ENCODE measurements at regions not wholly inside any gene's neighbourhood (a gene's known extent, or its start where the extent isn't known, plus 50 kb on each side); places are given as distances from the start of the nearest gene placed in this dataset.
"Not testable (repeated sequence)": the region's sequence is repeated elsewhere in the genome, so short reads cannot be mapped to it uniquely, and the experiment has no call there.

DNA sequence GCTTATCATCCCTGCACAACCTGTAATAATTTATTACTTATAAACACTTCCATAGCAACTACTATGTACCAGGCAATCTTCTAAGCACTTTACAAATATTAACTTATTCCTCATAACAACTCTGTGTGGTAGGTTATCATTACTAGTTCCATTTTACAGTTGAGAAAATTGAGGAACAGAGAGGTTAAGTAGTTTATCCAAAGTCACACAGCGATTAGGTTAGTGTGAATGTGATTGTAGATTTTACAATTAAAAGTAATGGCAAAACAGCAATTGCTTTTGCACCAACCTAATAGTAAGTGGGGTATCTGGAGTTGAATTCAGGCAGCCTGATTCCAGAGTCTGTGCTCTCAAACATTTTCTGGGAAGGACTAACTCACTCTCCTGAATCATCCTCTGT is 348.9 kb downstream of the NKX6-1 start:
- Mint-ChIP-seq H3K4me1 (peaks cover 14% of the 10 kb centered on the region), H3K27me3 (ENCODE audit: low read depth, poor library complexity) (peaks cover 10% of the 10 kb centered on the region), H3K4me3 (no peak overlapping the region), H3K36me3 (ENCODE audit: low read depth) (no peaks in the 10 kb centered on the region), H3K27ac (no peak overlapping the region), H3K9me3 (no peaks in the 10 kb centered on the region)
- no peak for DNase-seq
- TF ChIP-seq, protein P1, sequence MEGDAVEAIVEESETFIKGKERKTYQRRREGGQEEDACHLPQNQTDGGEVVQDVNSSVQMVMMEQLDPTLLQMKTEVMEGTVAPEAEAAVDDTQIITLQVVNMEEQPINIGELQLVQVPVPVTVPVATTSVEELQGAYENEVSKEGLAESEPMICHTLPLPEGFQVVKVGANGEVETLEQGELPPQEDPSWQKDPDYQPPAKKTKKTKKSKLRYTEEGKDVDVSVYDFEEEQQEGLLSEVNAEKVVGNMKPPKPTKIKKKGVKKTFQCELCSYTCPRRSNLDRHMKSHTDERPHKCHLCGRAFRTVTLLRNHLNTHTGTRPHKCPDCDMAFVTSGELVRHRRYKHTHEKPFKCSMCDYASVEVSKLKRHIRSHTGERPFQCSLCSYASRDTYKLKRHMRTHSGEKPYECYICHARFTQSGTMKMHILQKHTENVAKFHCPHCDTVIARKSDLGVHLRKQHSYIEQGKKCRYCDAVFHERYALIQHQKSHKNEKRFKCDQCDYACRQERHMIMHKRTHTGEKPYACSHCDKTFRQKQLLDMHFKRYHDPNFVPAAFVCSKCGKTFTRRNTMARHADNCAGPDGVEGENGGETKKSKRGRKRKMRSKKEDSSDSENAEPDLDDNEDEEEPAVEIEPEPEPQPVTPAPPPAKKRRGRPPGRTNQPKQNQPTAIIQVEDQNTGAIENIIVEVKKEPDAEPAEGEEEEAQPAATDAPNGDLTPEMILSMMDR (IDR thresholded peaks at IDR 0.05) = no peak

DNA sequence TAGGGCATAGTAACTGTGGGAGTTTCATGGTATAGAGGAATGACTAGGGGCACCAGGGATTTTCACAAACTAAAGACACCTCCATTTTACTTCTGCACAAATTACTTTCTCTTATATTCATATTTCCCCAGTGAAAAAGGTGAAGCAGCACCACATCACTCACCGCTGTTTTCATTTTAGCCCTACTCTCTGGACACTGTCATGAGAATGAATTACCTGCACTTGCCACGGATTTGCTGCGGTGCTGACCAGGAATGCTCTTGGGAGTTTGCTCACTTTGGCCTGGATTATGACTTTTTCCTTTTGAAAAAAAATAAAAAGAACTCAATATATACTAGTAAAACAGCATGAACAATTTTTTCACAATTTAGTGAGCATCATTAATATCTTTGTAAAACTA is 351.3 kb downstream of the NKX6-1 start:
- no peak for DNase-seq
- Mint-ChIP-seq H3K4me3 (no peak overlapping the region), H3K9me3 (no peaks in the 10 kb centered on the region), H3K4me1 (peaks cover 5% of the 10 kb centered on the region), H3K36me3 (ENCODE audit: low read depth) (no peaks in the 10 kb centered on the region), H3K27me3 (ENCODE audit: low read depth, poor library complexity) (peaks cover 4% of the 10 kb centered on the region), H3K27ac (peak overlapping the region; percentile 38)
- TF ChIP-seq, protein P1 (IDR thresholded peaks at IDR 0.05) = no peak

DNA sequence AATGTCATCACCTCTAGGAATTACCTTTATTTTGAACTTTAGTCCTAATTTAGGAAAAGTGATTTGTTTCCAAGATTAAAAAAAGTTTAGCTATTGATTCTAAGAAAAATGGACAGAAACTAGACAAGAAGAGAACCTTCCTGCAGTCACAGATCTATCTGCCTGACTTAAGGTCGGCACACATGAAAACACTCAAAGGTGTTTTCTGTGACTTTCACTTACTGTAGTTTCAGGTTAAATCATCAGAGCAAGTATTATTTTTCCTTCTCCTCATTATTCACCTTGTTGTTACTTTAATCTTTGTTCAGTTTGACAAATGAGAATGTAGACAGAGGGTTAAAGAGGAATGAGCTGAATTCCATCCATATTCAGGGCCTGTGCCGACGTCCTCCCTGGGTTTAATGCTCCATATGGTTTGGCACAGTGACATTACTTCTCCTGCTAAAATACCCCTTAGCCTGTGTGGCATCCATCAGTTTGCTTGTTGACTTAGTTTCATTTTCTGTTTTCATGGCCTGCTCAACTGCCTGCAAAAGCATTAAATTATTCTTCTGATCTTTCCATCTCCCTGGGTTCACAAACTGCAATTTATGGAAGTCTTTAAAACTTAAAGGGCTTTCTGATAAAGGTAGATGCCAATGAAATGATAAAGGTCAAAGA is 352.7 kb downstream of the NKX6-1 start:
- TF ChIP-seq, protein P1 (IDR thresholded peaks at IDR 0.05) = no peak
- no peak overlapping the region for H3K4me3 Mint-ChIP-seq
- H3K4me1 Mint-ChIP-seq = peaks cover under 1% of the 10 kb centered on the region
- no peaks in the 10 kb centered on the region for H3K36me3 Mint-ChIP-seq (ENCODE audit: low read depth)
- H3K27me3 Mint-ChIP-seq (ENCODE audit: low read depth, poor library complexity) = peaks cover 4% of the 10 kb centered on the region
- no peak for DNase-seq
- H3K9me3 Mint-ChIP-seq = peaks cover 5% of the 10 kb centered on the region
- no peak overlapping the region for H3K27ac Mint-ChIP-seq

DNA sequence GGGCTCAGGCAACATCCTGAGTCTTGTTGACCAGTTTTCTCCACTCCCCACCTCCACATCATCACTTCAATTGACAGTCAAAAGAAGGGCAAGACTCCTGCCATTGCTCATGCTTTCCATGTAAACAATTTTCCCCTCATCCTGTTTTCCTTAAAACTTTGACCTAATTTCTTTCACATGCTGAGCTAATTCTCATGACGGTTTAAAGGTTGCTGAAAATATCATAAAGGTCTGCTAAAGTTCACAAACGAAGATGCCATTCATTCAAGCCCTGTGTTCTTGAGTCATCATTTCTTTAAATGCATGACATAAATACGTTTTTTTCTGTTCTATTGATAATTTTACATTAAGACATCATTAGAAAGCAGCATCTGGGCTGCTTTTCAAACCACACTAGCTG is 353.9 kb downstream of the NKX6-1 start:
- TF ChIP-seq, protein P1 (IDR thresholded peaks at IDR 0.05) = no peak
- Mint-ChIP-seq H3K27me3 (ENCODE audit: low read depth, poor library complexity) (peaks cover 4% of the 10 kb centered on the region), H3K4me3 (no peak overlapping the region), H3K27ac (no peak overlapping the region), H3K9me3 (peaks cover 5% of the 10 kb centered on the region), H3K36me3 (ENCODE audit: low read depth) (no peaks in the 10 kb centered on the region), H3K4me1 (no peaks in the 10 kb centered on the region)
- no peak for DNase-seq

DNA sequence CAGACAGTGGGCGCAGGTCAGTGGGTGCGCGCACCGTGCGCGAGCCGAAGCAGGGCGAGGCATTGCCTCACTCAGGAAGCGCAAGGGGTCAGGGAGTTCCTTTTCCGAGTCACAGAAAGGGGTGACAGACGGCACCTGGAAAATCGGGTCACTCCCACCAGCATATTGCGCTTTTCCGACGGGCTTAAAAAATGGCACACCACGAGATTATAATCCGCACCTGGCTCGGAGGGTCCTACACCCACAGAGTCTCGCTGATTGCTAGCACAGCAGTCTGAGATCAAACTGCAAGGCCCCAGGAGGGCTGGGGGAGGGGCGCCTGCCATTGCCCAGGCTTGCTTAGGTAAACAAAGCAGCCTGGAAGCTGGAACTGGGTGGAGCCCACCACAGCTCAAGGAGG is 372.2 kb downstream of the NKX6-1 start:
- not testable (repeated sequence) for H3K36me3 Mint-ChIP-seq (ENCODE audit: low read depth); H3K27ac Mint-ChIP-seq; H3K4me1 Mint-ChIP-seq; H3K27me3 Mint-ChIP-seq (ENCODE audit: low read depth, poor library complexity)
- peak; percentile 54 for DNase-seq
- peak overlapping the region; percentile 64 for H3K4me3 Mint-ChIP-seq
- peaks cover 19% of the 10 kb centered on the region for H3K9me3 Mint-ChIP-seq

DNA sequence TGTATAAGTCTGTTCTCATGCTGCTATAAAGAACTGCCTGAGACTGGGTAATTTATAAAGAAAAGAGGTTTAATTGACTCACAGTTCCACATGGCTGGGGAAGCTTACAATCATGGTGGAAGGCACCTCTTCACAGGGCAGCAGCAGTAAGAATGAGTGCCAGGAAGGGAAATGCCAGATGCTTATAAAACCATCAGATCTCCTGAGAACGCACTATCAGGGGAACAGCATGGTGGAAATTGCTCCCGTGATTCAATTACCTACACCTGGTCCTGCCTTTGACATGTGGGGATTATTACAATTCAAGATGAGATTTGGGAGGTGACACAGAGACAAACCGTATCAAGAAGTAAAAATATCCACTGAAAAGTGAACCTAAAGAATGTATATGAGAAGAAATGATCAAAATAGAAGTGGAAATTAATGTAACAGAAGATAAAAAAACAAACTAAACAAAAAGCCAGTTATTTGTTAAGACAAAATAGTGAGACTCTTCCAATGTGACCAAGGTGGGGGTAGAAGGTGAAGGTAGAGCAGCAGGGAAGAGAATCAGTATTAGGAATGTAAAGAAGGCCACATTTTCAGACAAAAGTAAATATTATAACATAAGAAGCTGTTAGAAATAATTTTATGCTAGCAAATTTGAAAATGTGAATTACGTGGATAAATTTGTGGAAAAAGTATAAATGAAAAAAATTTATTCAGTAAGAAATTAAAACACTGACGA is 372.9 kb downstream of the NKX6-1 start:
- H3K27ac Mint-ChIP-seq = no peak overlapping the region
- H3K27me3 Mint-ChIP-seq (ENCODE audit: low read depth, poor library complexity) = no peaks in the 10 kb centered on the region
- peak overlapping the region; percentile 64 for H3K4me3 Mint-ChIP-seq
- H3K36me3 Mint-ChIP-seq (ENCODE audit: low read depth) = peaks cover 6% of the 10 kb centered on the region
- peaks cover 6% of the 10 kb centered on the region for H3K4me1 Mint-ChIP-seq
- no peak for DNase-seq
- TF ChIP-seq, protein P1 (IDR thresholded peaks at IDR 0.05) = no peak
- peaks cover 19% of the 10 kb centered on the region for H3K9me3 Mint-ChIP-seq
